GM18511 (cell line): ENCODE measurements at regions not wholly inside any gene's neighbourhood (a gene's known extent, or its start where the extent isn't known, plus 50 kb on each side); places are given as distances from the start of the nearest gene placed in this dataset.
"Not testable (repeated sequence)": the region's sequence is repeated elsewhere in the genome, so short reads cannot be mapped to it uniquely, and the experiment has no call there.

Experiments
- ATAC-seq: cut with Tn5 transposase; IDR thresholded peaks from one replicate; pipeline ENCODE4 v1.9.1; 2021; ENCODE audit warnings: mild to moderate bottlenecking, moderate library complexity; ENCODE audit not compliant: unreplicated experiment

DNA sequence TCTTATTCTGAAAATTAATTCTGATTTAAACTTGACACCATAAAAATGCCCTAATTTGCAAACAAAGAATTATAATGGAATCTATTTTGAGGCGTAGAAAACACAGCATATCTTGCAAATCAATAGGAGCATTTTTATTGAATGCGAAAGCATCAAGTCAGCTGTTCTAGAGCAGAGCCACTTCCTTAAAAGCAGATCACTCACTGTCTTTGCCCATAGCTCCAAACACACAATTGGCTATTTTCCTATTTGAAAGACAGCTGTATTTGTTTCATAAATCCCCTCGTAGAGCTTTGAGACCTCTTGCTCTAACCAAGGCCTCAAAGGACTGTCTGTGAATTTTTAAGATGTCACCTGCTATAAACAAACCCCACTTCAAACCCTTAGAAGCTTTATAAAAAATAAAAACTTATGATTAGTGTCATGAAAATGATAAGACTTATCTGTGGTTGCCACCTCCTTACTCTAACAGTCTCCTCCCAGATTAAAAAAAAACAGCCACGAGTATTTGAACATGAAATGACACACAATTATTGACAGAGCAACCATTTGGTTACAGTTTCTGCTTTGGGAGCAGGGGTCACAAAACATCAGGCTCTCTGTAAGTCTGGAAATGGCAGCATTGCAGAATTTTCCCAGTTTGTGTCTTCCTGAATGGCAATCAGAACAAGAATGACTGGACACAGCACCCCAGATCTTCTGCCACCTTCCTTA lies 75.6 kb upstream of the RASEF start:
- ATAC-seq = no peak

- no peak for ATAC-seq
Measured at GRCh38 chr9:83133316-83133715, 70.4 kb upstream of the RASEF start.

- no peak for ATAC-seq
Measured at GRCh38 chr9:83132768-83133167, 69.8 kb upstream of the RASEF start.

DNA sequence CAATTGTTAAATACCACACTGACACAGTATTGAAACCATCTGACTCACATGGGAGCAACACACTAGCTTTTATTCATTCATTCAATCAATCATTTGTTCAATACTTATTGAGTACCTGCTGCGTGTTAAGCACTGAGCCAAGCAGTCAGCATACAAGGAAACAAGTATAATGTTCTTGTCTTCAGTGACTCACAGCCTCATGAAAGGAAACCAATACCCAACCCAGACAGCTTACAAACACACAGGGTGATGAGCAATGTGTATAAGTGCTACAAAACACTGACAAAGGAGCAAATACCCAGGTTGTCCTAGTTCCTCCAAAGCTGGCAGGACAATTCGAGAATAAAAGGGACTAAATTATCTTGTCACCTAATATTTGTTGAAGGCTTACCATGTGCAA lies 67.6 kb upstream of the RASEF start:
- no peak for ATAC-seq

DNA sequence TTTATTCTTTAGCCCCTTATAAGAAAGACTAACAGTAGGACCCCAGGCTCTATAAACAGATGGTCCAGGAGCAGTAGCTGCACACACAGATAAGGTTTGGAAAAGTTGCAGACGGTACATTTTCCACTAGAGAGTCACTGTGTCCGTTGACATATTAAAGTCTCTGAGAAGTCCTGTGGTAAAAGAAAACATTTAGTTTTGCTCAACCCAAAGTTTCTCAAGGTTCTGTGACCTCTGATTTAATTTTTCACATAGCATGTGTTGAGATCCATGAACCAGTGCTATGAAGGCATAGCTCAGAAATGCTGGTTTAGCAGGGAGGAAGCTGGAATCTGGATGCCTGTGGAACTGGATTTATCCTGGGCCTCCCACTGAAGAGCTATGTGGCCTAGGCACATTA lies 62.7 kb upstream of the RASEF start:
- no peak for ATAC-seq

DNA sequence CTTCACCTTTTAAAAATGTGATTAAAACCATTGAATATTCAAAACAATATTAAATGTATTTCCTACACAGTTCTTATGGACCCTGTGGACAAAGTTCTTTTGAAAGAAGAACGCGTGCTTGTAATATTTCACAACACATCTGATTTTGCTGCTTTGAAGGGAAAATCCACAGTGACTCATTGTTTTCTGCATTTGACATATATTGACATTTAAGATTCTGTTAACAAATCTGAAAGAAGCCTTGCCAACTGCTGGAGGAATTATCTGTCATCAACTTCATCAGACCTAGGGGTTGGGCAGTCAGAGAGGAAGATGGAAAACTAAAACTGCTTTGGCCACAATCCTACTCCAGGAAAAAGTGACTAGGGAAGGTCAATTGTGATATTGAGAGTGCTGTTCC lies 56.9 kb upstream of the RASEF start:
- no peak for ATAC-seq

- no peak for ATAC-seq
Measured at GRCh38 chr9:83116026-83116425, 53.1 kb upstream of the RASEF start.

GRCh38 chr9:83113445-83113844 lies 50.5 kb upstream of the RASEF start:
- ATAC-seq = not testable (repeated sequence)
